Endothelial cell of umbilical vein (primary cell): ENCODE measurements at regions not wholly inside any gene's neighbourhood (a gene's known extent, or its start where the extent isn't known, plus 50 kb on each side); places are given as distances from the start of the nearest gene placed in this dataset.

ENCODE experiments used
- CTCF ChIP-seq, 2 donors: IDR thresholded peaks; 1 replicate in 1 of 2; 2 replicates in 1 of 2; pipeline ENCODE4 v1.5.1; 2011; ENCODE audit warnings: low read length in 2 of 2, mild to moderate bottlenecking in 2 of 2, moderate library complexity in 2 of 2, control low read depth in 1 of 2, inconsistent platforms in 1 of 2, low read depth in 1 of 2; ENCODE audit not compliant: insufficient read depth in 1 of 2; ENCODE audit errors: extremely low read depth in 1 of 2
- GATA2 ChIP-seq: IDR thresholded peaks from 2 replicates; pipeline ENCODE4 v1.7.0; 2011; ENCODE audit warnings: low read depth, mild to moderate bottlenecking, moderate library complexity, mixed read lengths, low read length; ENCODE audit not compliant: insufficient read length, insufficient read depth
- MAX ChIP-seq: IDR thresholded peaks from 2 replicates; pipeline ENCODE4 v1.6.1; 2011; ENCODE audit not compliant: insufficient read depth, insufficient read length

DNA sequence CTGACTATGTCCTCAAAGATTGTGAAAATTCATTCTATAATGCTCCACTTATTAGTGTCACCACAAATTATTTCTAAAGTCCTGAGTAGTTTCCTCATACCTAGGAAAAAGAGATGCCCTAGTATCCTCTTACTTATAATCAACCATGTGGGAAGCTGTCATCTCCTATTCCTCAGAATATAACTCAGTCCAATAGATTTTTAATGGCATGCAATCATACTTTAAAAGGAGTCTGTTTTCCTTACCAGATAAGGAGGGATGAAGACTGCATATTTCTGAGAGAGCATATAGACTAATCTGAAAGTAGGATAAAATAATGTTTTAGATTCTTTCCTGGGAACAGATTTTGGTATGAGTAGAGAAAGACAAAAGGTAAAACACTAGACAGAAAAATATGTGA, 727.7 kb upstream of the GRM3 start:
- TF ChIP-seq CTCF (IDR thresholded peaks at IDR 0.05; ENCODE audit: extremely low read depth in 1 of 2, insufficient read depth in 1 of 2, low read depth in 1 of 2, low read length in 2 of 2) (no peak), GATA2 (no peak), MAX (no peak)
